Hematopoietic multipotent progenitor cell treated with erythropoietin and hydrocortisone succinate and interleukin-3 and kit ligand, for 8 days (in vitro differentiated cells): ENCODE measurements at regions not wholly inside any gene's neighbourhood (a gene's known extent, or its start where the extent isn't known, plus 50 kb on each side); places are given as distances from the start of the nearest gene placed in this dataset.

Experiments
- DNase-seq: peaks from one replicate; pipeline ENCODE4 v3.0.0-alpha.2; 2015

DNA sequence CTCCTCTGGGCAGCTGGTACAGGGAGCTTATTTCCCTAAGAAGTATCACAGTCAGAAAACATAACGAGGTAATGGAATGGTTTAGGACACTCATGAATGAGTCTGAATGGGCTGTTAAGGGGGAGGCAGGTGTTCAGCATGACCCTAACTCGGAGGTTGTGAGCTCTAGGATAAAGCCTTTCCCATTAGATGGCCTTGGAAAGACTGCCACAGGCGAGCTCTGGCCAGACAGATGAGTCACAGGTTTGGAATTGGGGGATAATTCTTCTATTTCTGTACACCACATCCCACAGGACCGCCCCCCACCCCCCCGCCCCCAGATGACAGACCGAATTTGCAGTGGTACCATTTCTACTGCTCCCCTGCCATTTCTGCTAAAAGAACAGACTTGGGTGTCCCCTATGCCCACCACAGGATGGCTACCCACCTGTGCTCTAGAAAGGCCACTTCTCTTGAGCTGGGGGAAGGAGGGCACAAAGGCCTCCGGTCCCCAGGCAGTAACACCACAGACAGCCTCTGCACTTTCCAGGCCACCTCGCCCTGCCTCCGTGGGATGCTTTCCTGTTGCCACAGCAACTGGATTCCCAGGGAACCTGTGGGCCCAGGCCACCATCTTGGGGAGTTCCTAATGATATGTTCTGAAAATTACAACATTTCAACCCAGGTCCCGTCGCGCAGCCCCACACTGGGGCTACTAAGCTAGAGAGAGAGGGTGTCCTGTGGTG lies 76.7 kb downstream of the TRIM29 start:
- no peak for DNase-seq

GRCh38 chr11:120060512-120060911 lies 77.4 kb downstream of the TRIM29 start:
- no peak for DNase-seq

GRCh38 chr11:120058931-120059330 lies 79.0 kb downstream of the TRIM29 start:
- DNase-seq, result no peak

- DNase-seq, result no peak
Observed at GRCh38 chr11:120057595-120058581, 80.0 kb downstream of the TRIM29 start.

DNA sequence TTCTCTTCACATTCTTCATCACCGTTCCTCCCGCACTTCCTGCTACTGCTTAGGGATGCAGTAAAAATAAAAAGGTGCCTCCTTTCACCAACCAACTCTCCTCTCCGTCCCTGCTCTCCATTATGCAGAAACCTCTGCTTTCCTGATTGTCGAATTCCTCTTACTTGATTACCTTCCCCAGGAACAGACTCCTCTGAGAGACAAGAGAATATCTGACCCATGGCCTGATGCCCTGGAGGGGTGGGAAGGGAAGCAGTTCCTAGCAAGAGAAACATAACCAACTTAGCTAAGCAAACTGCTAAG lies 80.9 kb downstream of the TRIM29 start:
- DNase-seq, result no peak

DNA sequence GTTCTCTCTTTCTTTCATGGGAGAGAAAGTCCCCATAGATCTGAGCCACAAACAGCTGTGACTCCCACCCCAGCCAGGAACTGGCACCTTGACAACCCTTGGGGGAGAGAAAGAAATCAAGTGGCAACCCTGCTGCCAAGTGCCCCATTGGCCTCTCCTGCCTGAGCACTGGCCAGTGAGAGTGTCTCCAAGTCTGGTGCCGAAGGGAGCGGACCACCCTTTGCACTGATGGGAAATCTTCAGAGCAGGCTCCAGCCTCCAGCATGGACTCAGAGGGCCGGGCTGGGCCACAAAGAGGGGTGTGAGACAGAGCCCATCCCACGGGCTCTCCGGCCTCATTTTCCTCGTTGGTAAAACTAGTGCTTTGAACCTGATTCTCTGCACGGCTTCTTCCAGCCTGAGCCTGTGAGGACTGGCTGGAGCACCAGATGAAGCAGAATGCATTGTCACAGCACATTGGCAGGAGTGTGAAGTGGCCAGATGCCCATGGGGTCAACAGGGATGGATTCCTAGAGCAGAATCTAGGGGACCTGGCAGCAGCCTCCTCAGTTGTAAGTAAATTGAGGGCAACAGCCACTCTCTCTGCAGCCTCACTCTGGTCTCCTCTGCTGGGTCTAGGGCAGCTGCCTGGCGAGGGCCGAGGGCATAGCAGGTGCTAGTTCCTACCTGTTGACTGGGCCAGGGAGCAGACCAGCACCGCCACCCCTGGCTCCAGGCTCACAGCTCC lies 81.4 kb downstream of the TRIM29 start:
- DNase-seq, result no peak

GRCh38 chr11:120055646-120056045 lies 82.3 kb downstream of the TRIM29 start:
- no peak for DNase-seq

DNA sequence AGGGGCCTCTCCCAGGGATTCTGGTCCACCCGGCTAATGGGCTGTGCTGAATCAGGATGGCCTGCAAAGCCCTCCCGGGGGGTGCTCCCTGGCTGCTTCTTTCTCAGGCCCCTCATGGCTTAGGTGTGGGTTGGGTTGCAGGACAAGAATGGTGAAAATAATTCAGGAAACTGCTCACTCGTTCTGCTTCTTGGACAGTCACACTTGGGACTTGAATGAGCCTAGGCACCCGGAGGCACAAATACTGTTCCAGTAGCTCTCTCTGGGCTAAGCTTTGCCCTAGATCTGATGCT lies 83.2 kb downstream of the TRIM29 start:
- DNase-seq, result no peak

DNA sequence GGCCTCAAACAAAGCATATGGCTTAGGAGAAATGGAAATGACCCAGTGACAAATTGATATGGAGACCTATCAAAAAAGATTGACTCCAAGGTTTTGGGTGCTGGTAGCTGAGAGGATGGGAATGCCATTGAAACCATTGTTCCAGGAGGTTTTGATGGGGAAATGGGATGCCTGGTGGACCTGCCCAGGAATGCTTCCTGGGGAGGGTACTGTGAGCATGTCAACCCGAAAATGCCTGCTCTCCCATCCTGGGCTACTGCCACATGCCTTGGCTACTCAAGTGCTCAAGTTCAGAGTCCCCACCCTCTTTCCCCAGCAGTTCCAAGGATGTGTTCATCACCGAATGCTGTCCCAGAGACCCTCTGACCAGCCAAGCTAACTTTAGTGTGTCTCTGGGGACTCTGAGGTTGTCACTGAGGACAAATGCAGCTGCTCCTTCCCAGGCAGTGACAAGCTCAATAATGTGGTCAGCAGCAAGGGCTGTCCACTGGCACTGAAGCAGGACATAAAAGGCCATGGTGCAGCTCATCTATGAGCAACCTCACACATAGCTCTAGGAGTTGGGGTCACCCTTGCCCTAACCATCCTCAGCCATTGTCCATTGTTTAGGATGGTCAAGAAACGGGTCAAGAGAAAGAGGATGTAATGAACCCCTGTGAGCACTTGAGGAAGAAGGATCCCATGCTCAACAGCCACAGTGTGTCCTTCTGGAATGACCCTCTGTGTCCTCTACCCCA lies 83.7 kb downstream of the TRIM29 start:
- no peak for DNase-seq

DNA sequence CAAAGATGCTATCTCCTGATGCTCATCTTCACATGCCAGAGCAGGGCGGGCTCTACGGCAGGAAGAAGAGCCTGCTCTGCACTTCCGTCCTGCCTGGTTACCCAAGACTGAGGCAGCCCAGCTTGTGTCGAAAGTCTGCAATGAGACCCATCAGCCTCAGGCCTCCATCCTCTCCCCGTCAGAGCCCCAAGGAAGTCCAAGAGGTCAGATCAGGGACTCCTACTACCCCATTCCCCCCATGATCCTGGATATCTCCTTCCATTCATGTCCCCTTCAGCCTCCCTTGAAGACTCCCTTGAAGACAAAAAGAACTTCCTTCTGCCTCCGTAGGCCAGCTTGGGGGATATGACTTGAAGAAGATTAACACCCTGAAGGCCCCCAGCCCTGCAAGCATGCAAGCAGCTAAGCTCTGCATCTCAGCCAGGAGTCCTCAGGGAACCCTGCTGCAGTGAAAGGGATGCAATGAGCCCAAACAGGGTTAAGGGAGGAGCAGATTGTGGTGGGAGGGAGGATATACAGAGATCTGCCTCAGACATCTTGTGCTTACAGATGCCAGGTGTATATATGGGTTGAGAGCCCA lies 85.6 kb downstream of the TRIM29 start:
- no peak for DNase-seq

DNA sequence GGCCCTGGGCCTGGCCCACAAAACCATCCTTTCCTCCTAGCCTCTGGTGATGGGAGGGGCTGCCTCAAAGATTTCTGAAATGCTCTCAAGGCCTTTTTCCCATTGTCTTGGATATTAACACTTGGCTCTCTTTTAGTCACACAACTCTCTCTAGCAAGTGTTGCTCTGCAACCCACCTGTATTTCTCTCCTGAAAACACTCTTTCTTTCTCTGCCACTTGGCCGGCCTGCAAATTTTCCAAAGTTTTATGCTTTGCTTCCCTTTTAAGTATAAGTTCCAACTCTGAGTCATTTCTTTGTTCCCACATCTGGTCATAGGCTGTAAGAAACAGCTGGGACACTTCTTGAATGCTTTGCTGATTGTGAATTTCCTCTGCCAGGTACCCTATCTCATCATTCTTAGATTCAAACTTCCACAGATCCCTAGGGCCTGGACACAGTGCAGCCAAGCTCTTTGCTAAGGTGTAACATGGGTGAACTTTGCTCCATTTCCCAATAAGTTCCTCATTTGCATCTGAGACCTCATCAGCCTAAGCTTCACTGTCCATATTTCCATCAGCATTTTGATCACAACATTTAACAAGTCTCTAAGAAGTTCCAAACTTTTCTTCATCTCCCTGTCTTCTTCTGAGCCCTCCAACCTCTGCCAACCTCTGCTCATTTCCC lies 93.8 kb downstream of the TRIM29 start:
- DNase-seq, result no peak

- DNase-seq, result no peak
Observed at GRCh38 chr11:120043328-120043945, 94.5 kb downstream of the TRIM29 start.

GRCh38 chr11:120041625-120042024 lies 96.3 kb downstream of the TRIM29 start:
- no peak for DNase-seq

- DNase-seq, result no peak
Observed at GRCh38 chr11:120040151-120040840, 97.6 kb downstream of the TRIM29 start.

GRCh38 chr11:120039039-120039438 lies 98.9 kb downstream of the TRIM29 start:
- no peak for DNase-seq

GRCh38 chr11:120037111-120037510 lies 100.8 kb downstream of the TRIM29 start:
- no peak for DNase-seq

DNA sequence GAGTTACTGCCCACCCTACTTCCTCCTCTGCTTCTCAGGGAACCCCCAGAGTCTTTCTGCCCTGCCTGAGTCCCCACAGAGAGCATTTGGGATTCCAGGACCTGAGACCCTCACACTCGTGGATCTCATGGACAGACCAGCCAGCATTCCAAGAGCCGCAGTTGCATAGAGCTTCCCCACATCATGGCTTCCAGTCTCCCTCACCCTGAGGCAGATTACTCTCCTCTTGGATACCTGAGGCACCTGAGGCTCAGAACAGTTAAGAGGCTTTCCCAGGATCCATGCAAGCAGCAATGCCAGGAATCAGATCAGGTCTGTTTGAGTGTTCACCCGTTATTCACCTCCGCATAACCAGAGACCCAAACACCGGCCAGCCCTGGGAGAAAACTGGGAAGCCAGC lies 102.2 kb downstream of the TRIM29 start:
- DNase-seq, result no peak

DNA sequence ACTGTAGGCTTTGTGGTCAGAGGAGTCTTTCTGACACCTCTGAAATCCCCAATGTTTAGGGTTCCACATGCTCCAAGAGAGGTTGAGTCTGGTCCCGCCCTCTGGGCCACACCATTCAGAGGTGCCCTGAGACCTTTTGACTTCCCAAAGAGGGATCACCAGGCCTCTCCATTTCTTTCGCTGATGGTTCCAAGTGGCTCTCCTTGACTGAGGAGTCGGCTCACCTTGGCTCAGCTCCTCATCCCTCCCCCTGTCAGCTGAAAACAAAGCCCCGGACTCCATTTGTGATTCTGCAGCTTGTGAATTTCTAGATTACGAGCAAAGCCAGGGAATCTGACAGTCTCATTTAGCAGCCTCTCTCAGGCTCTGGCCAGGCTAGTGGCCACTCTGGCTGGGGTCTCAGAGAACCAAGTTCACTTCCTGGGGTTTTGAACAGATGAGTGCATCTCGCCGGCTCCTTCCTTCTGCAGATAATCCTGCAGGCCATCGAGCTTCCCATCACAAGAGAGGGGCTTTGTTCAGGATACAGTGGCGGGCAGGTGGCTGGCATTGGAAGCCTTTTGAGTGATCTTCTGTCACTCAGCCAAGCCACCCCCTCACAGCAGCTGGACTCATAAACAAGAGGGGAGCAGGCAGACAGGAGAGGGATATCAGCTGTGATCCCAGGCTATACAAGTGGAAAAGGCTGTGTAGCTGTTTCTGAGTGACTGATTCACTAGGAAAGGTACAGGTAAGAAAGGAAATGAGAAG lies 102.9 kb downstream of the TRIM29 start:
- DNase-seq, result no peak

GRCh38 chr11:120034176-120034875 lies 103.6 kb downstream of the TRIM29 start:
- DNase-seq, result no peak
